ENCODE measurements at regions not wholly inside any gene's neighbourhood (a gene's known extent, or its start where the extent isn't known, plus 50 kb on each side); places are given as distances from the start of the nearest gene placed in this dataset.

GRCh38 chr1:43098200-43098599, 73.9 kb downstream of the EBNA1BP2 start:
- no peak for TF ChIP-seq POLR2AphosphoS5 (IDR thresholded peaks at IDR 0.05)
- TF ChIP-seq EP300 (IDR thresholded peaks at IDR 0.05): no peak
- no peak for TF ChIP-seq POLR2A (IDR thresholded peaks at IDR 0.05)
- TF ChIP-seq, protein P1, sequence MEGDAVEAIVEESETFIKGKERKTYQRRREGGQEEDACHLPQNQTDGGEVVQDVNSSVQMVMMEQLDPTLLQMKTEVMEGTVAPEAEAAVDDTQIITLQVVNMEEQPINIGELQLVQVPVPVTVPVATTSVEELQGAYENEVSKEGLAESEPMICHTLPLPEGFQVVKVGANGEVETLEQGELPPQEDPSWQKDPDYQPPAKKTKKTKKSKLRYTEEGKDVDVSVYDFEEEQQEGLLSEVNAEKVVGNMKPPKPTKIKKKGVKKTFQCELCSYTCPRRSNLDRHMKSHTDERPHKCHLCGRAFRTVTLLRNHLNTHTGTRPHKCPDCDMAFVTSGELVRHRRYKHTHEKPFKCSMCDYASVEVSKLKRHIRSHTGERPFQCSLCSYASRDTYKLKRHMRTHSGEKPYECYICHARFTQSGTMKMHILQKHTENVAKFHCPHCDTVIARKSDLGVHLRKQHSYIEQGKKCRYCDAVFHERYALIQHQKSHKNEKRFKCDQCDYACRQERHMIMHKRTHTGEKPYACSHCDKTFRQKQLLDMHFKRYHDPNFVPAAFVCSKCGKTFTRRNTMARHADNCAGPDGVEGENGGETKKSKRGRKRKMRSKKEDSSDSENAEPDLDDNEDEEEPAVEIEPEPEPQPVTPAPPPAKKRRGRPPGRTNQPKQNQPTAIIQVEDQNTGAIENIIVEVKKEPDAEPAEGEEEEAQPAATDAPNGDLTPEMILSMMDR (IDR thresholded peaks at IDR 0.05): no peak

Measured in gastroesophageal sphincter (tissue), 3 donors.